ENCODE measurements at regions not wholly inside any gene's neighbourhood (a gene's known extent, or its start where the extent isn't known, plus 50 kb on each side); places are given as distances from the start of the nearest gene placed in this dataset.

DNA sequence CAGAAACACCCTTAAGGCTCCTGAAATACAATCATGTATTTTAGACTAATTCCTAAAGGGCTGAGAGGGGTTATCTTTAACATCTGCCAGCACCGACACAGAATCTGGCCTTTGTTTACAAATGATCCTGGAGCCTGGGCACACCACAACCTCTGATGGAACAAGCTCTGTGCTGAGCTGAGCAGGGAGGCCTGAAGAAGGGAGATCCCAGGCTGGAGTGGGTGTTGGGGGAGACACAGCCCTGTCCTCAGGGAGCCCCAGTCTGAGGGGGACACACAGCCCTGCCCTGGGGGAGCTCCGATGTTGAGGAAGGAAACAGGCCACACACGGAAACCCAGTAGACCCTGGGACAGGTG is 130.5 kb downstream of the VEGFA start:
- H3K27ac ChIP-seq: peak overlapping the region in 1 of 2 donors; percentile 37
- no peak for TF ChIP-seq CTCF (IDR thresholded peaks at IDR 0.05)
- no peak overlapping the region for H3K4me3 ChIP-seq
- no peak for DNase-seq (ENCODE audit: low spot score)

DNA sequence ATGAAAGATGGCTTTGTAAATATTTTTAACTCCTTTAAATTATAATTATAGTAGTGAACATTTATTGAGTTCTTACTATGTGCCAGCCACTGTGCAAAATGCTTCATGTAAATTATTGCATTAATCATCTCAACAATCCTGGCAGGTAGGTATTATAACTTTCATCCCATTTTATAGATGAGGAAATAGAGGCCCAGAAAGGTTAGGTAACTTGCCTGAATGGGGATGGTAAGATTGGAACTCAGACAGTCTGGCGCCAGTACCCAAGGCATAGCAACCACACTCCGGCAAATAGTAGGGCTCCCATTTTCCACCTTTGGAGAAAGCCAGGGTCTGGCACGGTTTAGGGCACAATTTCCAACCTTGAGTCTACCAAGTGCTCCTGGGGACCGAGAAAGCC is 129.8 kb downstream of the VEGFA start:
- no peak overlapping the region for H3K27ac ChIP-seq
- DNase-seq (ENCODE audit: low spot score): no peak
- TF ChIP-seq CTCF (IDR thresholded peaks at IDR 0.05): no peak
- H3K4me3 ChIP-seq: no peak overlapping the region

DNA sequence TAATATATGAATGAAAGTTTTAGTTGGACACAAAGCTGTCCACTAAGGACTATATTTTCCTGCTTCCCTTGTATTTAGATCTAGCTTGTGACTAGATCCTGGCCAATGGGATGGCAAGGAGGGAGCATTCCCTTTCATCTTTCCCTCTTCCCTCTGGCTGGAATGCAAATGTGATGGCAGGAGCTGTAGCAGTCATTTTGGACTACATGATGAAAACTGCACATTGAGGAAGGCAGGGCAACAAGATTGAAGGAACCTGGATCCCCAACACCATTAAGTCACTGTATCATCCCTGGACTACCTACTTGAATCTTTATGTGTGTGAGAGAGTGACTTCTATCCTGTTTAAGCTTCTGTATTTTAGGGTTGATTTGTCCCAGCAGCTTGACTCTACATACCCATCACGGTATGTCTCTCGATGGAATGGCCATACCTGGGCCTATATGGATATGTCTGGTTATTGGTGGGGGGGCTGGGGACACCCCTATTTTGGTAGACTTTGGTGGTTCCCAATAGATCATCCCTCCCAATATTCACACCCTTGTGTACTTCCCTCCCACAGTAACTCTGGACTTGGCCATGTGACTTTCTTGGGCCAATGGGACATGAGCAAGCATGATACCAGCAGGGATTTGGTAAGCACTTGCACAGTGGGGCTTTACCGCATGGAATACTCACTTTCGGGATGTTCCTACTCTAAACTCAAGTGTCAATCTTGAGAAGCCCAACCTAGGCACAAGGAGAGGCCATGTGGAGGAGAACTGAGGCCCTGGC is 128.5 kb downstream of the VEGFA start:
- DNase-seq (ENCODE audit: low spot score): no peak
- H3K27ac ChIP-seq: no peak overlapping the region
- H3K4me3 ChIP-seq: no peak overlapping the region
- no peak for TF ChIP-seq CTCF (IDR thresholded peaks at IDR 0.05)

GRCh38 chr6:43897571-43898302 is 127.7 kb downstream of the VEGFA start:
- Histone ChIP-seq H3K4me3 (no peak overlapping the region), H3K27ac (no peak overlapping the region)
- TF ChIP-seq CTCF (IDR thresholded peaks at IDR 0.05): no peak
- DNase-seq (ENCODE audit: low spot score): no peak

GRCh38 chr6:43896329-43897255 is 126.6 kb downstream of the VEGFA start:
- DNase-seq (ENCODE audit: low spot score): no peak
- Histone ChIP-seq H3K4me3 (no peak overlapping the region), H3K27ac (no peak overlapping the region)
- no peak for TF ChIP-seq CTCF (IDR thresholded peaks at IDR 0.05)

GRCh38 chr6:43895656-43896328 is 125.8 kb downstream of the VEGFA start:
- no peak for DNase-seq (ENCODE audit: low spot score)
- Histone ChIP-seq H3K27ac (no peak overlapping the region), H3K4me3 (no peak overlapping the region)
- no peak for TF ChIP-seq CTCF (IDR thresholded peaks at IDR 0.05)

Data from coronary artery (tissue), 2 donors.